Glomerular endothelial cell (primary cell): ENCODE measurements at regions not wholly inside any gene's neighbourhood (a gene's known extent, or its start where the extent isn't known, plus 50 kb on each side); places are given as distances from the start of the nearest gene placed in this dataset.
"Not testable (repeated sequence)": the region's sequence is repeated elsewhere in the genome, so short reads cannot be mapped to it uniquely, and the experiment has no call there.

Experiments used
- DNase-seq: peaks from one replicate; pipeline ENCODE4 v3.0.0-alpha.2; 2011; ENCODE audit warnings: low read depth, low spot score; ENCODE audit errors: extremely low read depth

- DNase-seq, result no peak
Measured at GRCh38 chr1:221241157-221241556, 361.9 kb downstream of the HLX start.

- DNase-seq, result no peak
Measured at GRCh38 chr1:221241592-221241991, 362.3 kb downstream of the HLX start.

- DNase-seq, result no peak
Measured at GRCh38 chr1:221246067-221246466, 366.8 kb downstream of the HLX start.

- DNase-seq, result no peak
Measured at GRCh38 chr1:221246628-221247415, 367.6 kb downstream of the HLX start.

GRCh38 chr1:221251580-221251979 is 372.3 kb downstream of the HLX start:
- no peak for DNase-seq

- no peak for DNase-seq
Measured at GRCh38 chr1:221254813-221255212, 375.6 kb downstream of the HLX start.

GRCh38 chr1:221256773-221257172 is 377.5 kb downstream of the HLX start:
- DNase-seq, result no peak

- DNase-seq, result not testable (repeated sequence)
Measured at GRCh38 chr1:221257548-221257947, 378.3 kb downstream of the HLX start.

GRCh38 chr1:221262677-221263076 is 383.4 kb downstream of the HLX start:
- not testable (repeated sequence) for DNase-seq

- DNase-seq, result peak; percentile 83
Measured at GRCh38 chr1:221263831-221264767, 384.9 kb downstream of the HLX start.

- no peak for DNase-seq
Measured at GRCh38 chr1:221264848-221265247, 385.6 kb downstream of the HLX start.

GRCh38 chr1:221268295-221268694 is 389.1 kb downstream of the HLX start:
- no peak for DNase-seq

GRCh38 chr1:221271701-221272100 is 392.5 kb downstream of the HLX start:
- DNase-seq, result no peak

GRCh38 chr1:221272940-221273339 is 393.7 kb downstream of the HLX start:
- DNase-seq, result no peak

GRCh38 chr1:221274373-221274772 is 395.1 kb downstream of the HLX start:
- DNase-seq, result no peak

- DNase-seq, result no peak
Measured at GRCh38 chr1:221276896-221277409, 397.7 kb downstream of the HLX start.

- no peak for DNase-seq
Measured at GRCh38 chr1:221279146-221279545, 399.9 kb downstream of the HLX start.

- no peak for DNase-seq
Measured at GRCh38 chr1:221283532-221283931, 404.3 kb downstream of the HLX start.

GRCh38 chr1:221284028-221284427 is 404.8 kb downstream of the HLX start:
- no peak for DNase-seq

- not testable (repeated sequence) for DNase-seq
Measured at GRCh38 chr1:221284991-221285390, 405.7 kb downstream of the HLX start.

- DNase-seq, result not testable (repeated sequence)
Measured at GRCh38 chr1:221285458-221286210, 406.4 kb downstream of the HLX start.
